GM12892 (cell line): ENCODE measurements at regions not wholly inside any gene's neighbourhood (a gene's known extent, or its start where the extent isn't known, plus 50 kb on each side); places are given as distances from the start of the nearest gene placed in this dataset.

Experiments used
- DNase-seq: peaks from one replicate; pipeline ENCODE4 v3.0.0; 2011; ENCODE audit not compliant: insufficient read length
- FAIRE-seq: peaks from 2 replicates; lab custom pipeline; 2011; peaks lifted over from hg19 to GRCh38; lab: Jason Lieb, UNC
- POLR2A ChIP-seq: IDR thresholded peaks from 2 replicates; pipeline ENCODE4 v1.6.1; 2011; ENCODE audit warnings: low read depth, low read length, control low read depth
- POLR2AphosphoS5 ChIP-seq: IDR thresholded peaks from 2 replicates; pipeline ENCODE4 v1.6.1; 2011; ENCODE audit warnings: low read depth, low read length, control low read depth
- TAF1 ChIP-seq: IDR thresholded peaks from 2 replicates; pipeline ENCODE4 v1.6.1; 2011; ENCODE audit warnings: low read depth, mild to moderate bottlenecking, control low read depth, low read length, borderline replicate concordance

- FAIRE-seq = no peak
- no peak for DNase-seq
- TF ChIP-seq POLR2A = no peak
- TF ChIP-seq TAF1 = no peak
- no peak for TF ChIP-seq POLR2AphosphoS5
Measured at GRCh38 chr6:134730013-134730412, 219.9 kb downstream of the ALDH8A1 start.

- FAIRE-seq (no peak), DNase-seq (no peak)
- no peak for TF ChIP-seq TAF1
- no peak for TF ChIP-seq POLR2A
- TF ChIP-seq POLR2AphosphoS5 = no peak
Measured at GRCh38 chr6:134729561-134729960, 220.3 kb downstream of the ALDH8A1 start.

- FAIRE-seq (no peak), DNase-seq (no peak)
- no peak for TF ChIP-seq POLR2A
- no peak for TF ChIP-seq POLR2AphosphoS5
- no peak for TF ChIP-seq TAF1
Measured at GRCh38 chr6:134727081-134727480, 222.8 kb downstream of the ALDH8A1 start.

- FAIRE-seq (no peak), DNase-seq (no peak)
- TF ChIP-seq POLR2AphosphoS5 (no peak), TAF1 (no peak), POLR2A (no peak)
Measured at GRCh38 chr6:134725590-134725989, 224.3 kb downstream of the ALDH8A1 start.

GRCh38 chr6:134724771-134725340 lies 225.0 kb downstream of the ALDH8A1 start:
- FAIRE-seq (no peak), DNase-seq (no peak)
- TF ChIP-seq POLR2A = no peak
- no peak for TF ChIP-seq TAF1
- no peak for TF ChIP-seq POLR2AphosphoS5

GRCh38 chr6:134723081-134723871 lies 226.6 kb downstream of the ALDH8A1 start:
- TF ChIP-seq TAF1 (no peak), POLR2A (no peak), POLR2AphosphoS5 (no peak)
- DNase-seq (no peak), FAIRE-seq (no peak)

- TF ChIP-seq POLR2AphosphoS5 (no peak), TAF1 (no peak), POLR2A (no peak)
- FAIRE-seq = no peak
Measured at GRCh38 chr6:134722200-134722870, 227.6 kb downstream of the ALDH8A1 start.

GRCh38 chr6:134721060-134721405 lies 228.9 kb downstream of the ALDH8A1 start:
- FAIRE-seq = no peak
- TF ChIP-seq POLR2AphosphoS5 = no peak
- no peak for TF ChIP-seq TAF1
- TF ChIP-seq POLR2A = no peak
- no peak for DNase-seq

More at GRCh38 chr6:134722200-134722870, 227.6 kb downstream of the ALDH8A1 start:
- no peak for DNase-seq

GRCh38 chr6:134720353-134721059 lies 229.4 kb downstream of the ALDH8A1 start:
- DNase-seq = no peak
- FAIRE-seq = no peak
- TF ChIP-seq TAF1 (no peak), POLR2AphosphoS5 (no peak), POLR2A (no peak)

- TF ChIP-seq POLR2A (no peak), TAF1 (no peak), POLR2AphosphoS5 (no peak)
- FAIRE-seq (no peak), DNase-seq (no peak)
Measured at GRCh38 chr6:134719911-134720310, 230.0 kb downstream of the ALDH8A1 start.

- TF ChIP-seq POLR2AphosphoS5 = no peak
- no peak for TF ChIP-seq TAF1
- no peak for TF ChIP-seq POLR2A
- FAIRE-seq (no peak), DNase-seq (no peak)
Measured at GRCh38 chr6:134719286-134719685, 230.6 kb downstream of the ALDH8A1 start.
